ENCODE measurements at regions not wholly inside any gene's neighbourhood (a gene's known extent, or its start where the extent isn't known, plus 50 kb on each side); places are given as distances from the start of the nearest gene placed in this dataset.

DNA sequence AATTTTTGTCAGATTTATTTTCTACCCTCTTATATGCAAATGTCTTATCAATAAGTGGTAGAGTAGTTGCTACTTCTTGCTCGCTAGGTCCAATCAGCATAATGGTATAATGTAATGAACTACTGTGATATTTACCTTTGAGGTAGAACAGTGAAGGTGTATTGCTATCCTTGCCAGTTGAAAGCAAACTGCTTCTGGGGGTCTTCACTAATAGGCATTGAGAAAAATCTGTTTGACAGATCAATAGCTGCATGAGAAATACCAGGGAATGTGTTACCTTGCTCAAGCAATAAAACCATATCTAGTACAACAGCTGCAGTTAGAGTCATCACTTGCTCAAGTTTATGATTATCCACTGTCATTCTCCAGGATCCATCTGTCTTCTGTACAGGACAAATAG lies 50.1 kb upstream of the EFEMP1 start:
- TF ChIP-seq CEBPB (IDR thresholded peaks at IDR 0.05) (no peak), ZBTB7A (IDR thresholded peaks at IDR 0.05; ENCODE audit: low read depth) (no peak), EGR1 (IDR thresholded peaks at IDR 0.05) (no peak), EP300 (IDR thresholded peaks at IDR 0.05; ENCODE audit: borderline replicate concordance) (no peak), RAD21 (IDR thresholded peaks at IDR 0.05; ENCODE audit: low read depth) (no peak), TCF12 (IDR thresholded peaks at IDR 0.05; ENCODE audit: low read depth) (no peak), NFIC (IDR thresholded peaks at IDR 0.05) (no peak), TEAD4 (IDR thresholded peaks at IDR 0.05) (no peak), YY1 (IDR thresholded peaks at IDR 0.05; ENCODE audit: low read depth) (no peak), TAF1 (IDR thresholded peaks at IDR 0.05; ENCODE audit: low read depth) (no peak)
- TF ChIP-seq, protein P1, sequence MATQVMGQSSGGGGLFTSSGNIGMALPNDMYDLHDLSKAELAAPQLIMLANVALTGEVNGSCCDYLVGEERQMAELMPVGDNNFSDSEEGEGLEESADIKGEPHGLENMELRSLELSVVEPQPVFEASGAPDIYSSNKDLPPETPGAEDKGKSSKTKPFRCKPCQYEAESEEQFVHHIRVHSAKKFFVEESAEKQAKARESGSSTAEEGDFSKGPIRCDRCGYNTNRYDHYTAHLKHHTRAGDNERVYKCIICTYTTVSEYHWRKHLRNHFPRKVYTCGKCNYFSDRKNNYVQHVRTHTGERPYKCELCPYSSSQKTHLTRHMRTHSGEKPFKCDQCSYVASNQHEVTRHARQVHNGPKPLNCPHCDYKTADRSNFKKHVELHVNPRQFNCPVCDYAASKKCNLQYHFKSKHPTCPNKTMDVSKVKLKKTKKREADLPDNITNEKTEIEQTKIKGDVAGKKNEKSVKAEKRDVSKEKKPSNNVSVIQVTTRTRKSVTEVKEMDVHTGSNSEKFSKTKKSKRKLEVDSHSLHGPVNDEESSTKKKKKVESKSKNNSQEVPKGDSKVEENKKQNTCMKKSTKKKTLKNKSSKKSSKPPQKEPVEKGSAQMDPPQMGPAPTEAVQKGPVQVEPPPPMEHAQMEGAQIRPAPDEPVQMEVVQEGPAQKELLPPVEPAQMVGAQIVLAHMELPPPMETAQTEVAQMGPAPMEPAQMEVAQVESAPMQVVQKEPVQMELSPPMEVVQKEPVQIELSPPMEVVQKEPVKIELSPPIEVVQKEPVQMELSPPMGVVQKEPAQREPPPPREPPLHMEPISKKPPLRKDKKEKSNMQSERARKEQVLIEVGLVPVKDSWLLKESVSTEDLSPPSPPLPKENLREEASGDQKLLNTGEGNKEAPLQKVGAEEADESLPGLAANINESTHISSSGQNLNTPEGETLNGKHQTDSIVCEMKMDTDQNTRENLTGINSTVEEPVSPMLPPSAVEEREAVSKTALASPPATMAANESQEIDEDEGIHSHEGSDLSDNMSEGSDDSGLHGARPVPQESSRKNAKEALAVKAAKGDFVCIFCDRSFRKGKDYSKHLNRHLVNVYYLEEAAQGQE (IDR thresholded peaks at IDR 0.05; ENCODE audit: low read depth): no peak
- TF ChIP-seq, protein P2, sequence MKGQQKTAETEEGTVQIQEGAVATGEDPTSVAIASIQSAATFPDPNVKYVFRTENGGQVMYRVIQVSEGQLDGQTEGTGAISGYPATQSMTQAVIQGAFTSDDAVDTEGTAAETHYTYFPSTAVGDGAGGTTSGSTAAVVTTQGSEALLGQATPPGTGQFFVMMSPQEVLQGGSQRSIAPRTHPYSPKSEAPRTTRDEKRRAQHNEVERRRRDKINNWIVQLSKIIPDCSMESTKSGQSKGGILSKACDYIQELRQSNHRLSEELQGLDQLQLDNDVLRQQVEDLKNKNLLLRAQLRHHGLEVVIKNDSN (IDR thresholded peaks at IDR 0.05): no peak
- TF ChIP-seq, protein P3, sequence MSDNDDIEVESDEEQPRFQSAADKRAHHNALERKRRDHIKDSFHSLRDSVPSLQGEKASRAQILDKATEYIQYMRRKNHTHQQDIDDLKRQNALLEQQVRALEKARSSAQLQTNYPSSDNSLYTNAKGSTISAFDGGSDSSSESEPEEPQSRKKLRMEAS (IDR thresholded peaks at IDR 0.05): no peak
